ENCODE measurements at regions not wholly inside any gene's neighbourhood (a gene's known extent, or its start where the extent isn't known, plus 50 kb on each side); places are given as distances from the start of the nearest gene placed in this dataset.

DNA sequence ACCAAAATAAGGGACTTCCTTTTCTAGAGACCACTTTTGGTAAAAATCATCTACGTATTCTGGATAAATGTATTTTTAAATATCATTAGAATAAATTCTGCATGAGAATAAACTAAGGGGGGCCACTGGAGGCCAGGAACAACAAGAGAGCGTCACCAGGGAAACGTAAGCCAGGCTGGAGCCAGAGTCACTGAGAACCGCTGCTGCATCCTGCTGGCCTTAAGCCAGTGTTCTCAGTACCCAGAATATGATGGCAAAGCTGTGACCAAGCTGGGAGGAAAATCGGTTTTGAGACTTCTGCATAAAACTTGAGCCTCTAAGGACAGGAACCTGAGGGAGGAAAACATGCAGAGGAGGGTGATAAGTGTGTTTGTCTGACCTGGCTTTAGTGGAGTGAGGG is 63.0 kb upstream of the FAM9A start:
- H3K4me3 Mint-ChIP-seq, result no peak overlapping the region
- DNase-seq (no peak), ATAC-seq (ENCODE audit: poor library complexity) (no peak)
- Histone ChIP-seq H3K36me3 (ENCODE audit: insufficient read depth, low read length) (no peaks in the 10 kb centered on the region), H3K27me3 (ENCODE audit: control insufficient read depth in 1 of 2, insufficient read depth in 2 of 2, low read length in 2 of 2) (no peaks in the 10 kb centered on the region), H3K9me3 (ENCODE audit: control insufficient read depth in 1 of 2, insufficient read depth in 1 of 2, low read length in 2 of 2) (no peaks in the 10 kb centered on the region), H3K4me3 (ENCODE audit: low read length) (no peak overlapping the region), H3K27ac (ENCODE audit: low read depth in 1 of 2, low read length in 2 of 2) (no peak overlapping the region), H3K4me1 (ENCODE audit: insufficient read depth, low read length) (no peaks in the 10 kb centered on the region)
- intact Hi-C loops (cut with DNase I, micrococcal nuclease), result no loop called here
- no peak overlapping the region for H3K27ac Mint-ChIP-seq
- peaks cover 25% of the 10 kb centered on the region for H3K27me3 Mint-ChIP-seq
- ChIA-PET POLR2A (no interaction called here), CTCF (no interaction called here)
- no peaks in the 10 kb centered on the region for H3K9me3 Mint-ChIP-seq
- TF ChIP-seq CTCF (IDR thresholded peaks at IDR 0.05), result no peak
- H3K36me3 Mint-ChIP-seq (ENCODE audit: low read depth), result no peaks in the 10 kb centered on the region
- H3K4me1 Mint-ChIP-seq (ENCODE audit: low read depth), result no peaks in the 10 kb centered on the region

DNA sequence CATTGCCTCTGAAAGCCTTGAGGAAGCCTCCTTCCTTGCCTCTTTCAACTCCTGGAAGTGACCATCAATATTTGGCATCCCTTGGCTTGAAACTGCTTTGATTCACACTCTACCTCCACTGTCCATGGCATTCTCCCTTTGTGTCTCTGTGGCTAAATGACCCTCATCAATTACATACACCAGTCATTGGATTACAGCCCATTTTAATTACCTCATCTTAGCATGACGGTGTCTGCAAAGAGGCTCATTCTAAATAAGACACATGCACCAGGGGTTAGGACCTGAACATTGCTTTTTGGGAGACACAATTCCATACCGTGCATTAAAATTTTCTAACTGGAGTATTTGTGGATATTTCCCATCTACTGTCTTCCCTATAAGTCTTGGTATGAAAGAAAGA is 60.7 kb upstream of the FAM9A start:
- Mint-ChIP-seq H3K27ac (no peak overlapping the region), H3K9me3 (no peaks in the 10 kb centered on the region), H3K4me1 (ENCODE audit: low read depth) (no peaks in the 10 kb centered on the region), H3K27me3 (peaks cover 21% of the 10 kb centered on the region), H3K4me3 (no peak overlapping the region), H3K36me3 (ENCODE audit: low read depth) (no peaks in the 10 kb centered on the region)
- ChIA-PET CTCF (no interaction called here), POLR2A (no interaction called here)
- H3K27ac ChIP-seq (ENCODE audit: low read depth in 1 of 2, low read length in 2 of 2), result no peak overlapping the region
- no peaks in the 10 kb centered on the region for H3K4me1 ChIP-seq (ENCODE audit: insufficient read depth, low read length)
- H3K9me3 ChIP-seq (ENCODE audit: control insufficient read depth in 1 of 2, insufficient read depth in 1 of 2, low read length in 2 of 2), result no peaks in the 10 kb centered on the region
- no peak for ATAC-seq (ENCODE audit: poor library complexity)
- H3K27me3 ChIP-seq (ENCODE audit: control insufficient read depth in 1 of 2, insufficient read depth in 2 of 2, low read length in 2 of 2), result no peaks in the 10 kb centered on the region
- no peak for DNase-seq
- H3K4me3 ChIP-seq (ENCODE audit: low read length), result no peak overlapping the region
- H3K36me3 ChIP-seq (ENCODE audit: insufficient read depth, low read length), result no peaks in the 10 kb centered on the region
- intact Hi-C loops (cut with DNase I, micrococcal nuclease), result no loop called here
- TF ChIP-seq CTCF (IDR thresholded peaks at IDR 0.05), result no peak

GRCh38 chrX:8851231-8851886 is 50.2 kb upstream of the FAM9A start:
- no peaks in the 10 kb centered on the region for H3K36me3 ChIP-seq (ENCODE audit: insufficient read depth, low read length)
- DNase-seq (no peak), ATAC-seq (ENCODE audit: poor library complexity) (no peak)
- H3K27me3 ChIP-seq (ENCODE audit: control insufficient read depth in 1 of 2, insufficient read depth in 2 of 2, low read length in 2 of 2), result peaks cover 4% of the 10 kb centered on the region in 2 experiments
- intact Hi-C loops (cut with DNase I, micrococcal nuclease), result no loop called here
- CTCF ChIA-PET, result no interaction called here
- no peak for TF ChIP-seq CTCF (IDR thresholded peaks at IDR 0.05)
- Mint-ChIP-seq H3K9me3 (no peaks in the 10 kb centered on the region), H3K27me3 (peaks cover 20% of the 10 kb centered on the region), H3K4me1 (ENCODE audit: low read depth) (no peaks in the 10 kb centered on the region), H3K4me3 (no peak overlapping the region), H3K36me3 (ENCODE audit: low read depth) (no peaks in the 10 kb centered on the region), H3K27ac (no peak overlapping the region)
- no peaks in the 10 kb centered on the region for H3K4me1 ChIP-seq (ENCODE audit: insufficient read depth, low read length)
- POLR2A ChIA-PET, result no interaction called here
- H3K4me3 ChIP-seq (ENCODE audit: low read length), result no peak overlapping the region
- H3K27ac ChIP-seq (ENCODE audit: low read depth in 1 of 2, low read length in 2 of 2), result no peak overlapping the region
- H3K9me3 ChIP-seq (ENCODE audit: control insufficient read depth in 1 of 2, insufficient read depth in 1 of 2, low read length in 2 of 2), result no peaks in the 10 kb centered on the region
